Loucy (cell line): ENCODE measurements at regions not wholly inside any gene's neighbourhood (a gene's known extent, or its start where the extent isn't known, plus 50 kb on each side); places are given as distances from the start of the nearest gene placed in this dataset.

Experiments
- H2AFZ ChIP-seq: fragments of 200-600 bp; sonication (generic); 2 replicates; pipeline ENCODE4 v1.6.0; 2016; ENCODE audit warnings: antibody characterized with exemption, mild to moderate bottlenecking, low read length, moderate library complexity
- H3F3A ChIP-seq: fragments of 200-600 bp; 2 replicates; pipeline ENCODE4 v1.6.0; 2016; ENCODE audit warnings: antibody characterized with exemption, low read depth, mild to moderate bottlenecking
- H3K27me3 ChIP-seq: fragments of 200-600 bp; sonication (generic); 2 replicates; pipeline ENCODE4 v1.6.1; 2014; ENCODE audit warnings: low read length, mild to moderate bottlenecking; ENCODE audit not compliant: insufficient read depth, poor library complexity, severe bottlenecking
- H3K36me3 ChIP-seq: fragments of 200-600 bp; sonication (generic); 2 replicates; pipeline ENCODE4 v1.6.1; 2016; ENCODE audit warnings: low read length; ENCODE audit not compliant: insufficient read depth
- H3K4me1 ChIP-seq: fragments of 200-600 bp; sonication (generic); 2 replicates; pipeline ENCODE4 v1.5.1; 2014; ENCODE audit warnings: low read length, mild to moderate bottlenecking; ENCODE audit not compliant: insufficient read depth, poor library complexity, severe bottlenecking
- H3K4me2 ChIP-seq: fragments of 200-600 bp; sonication (generic); 2 replicates; pipeline ENCODE4 v1.6.0; 2014; ENCODE audit warnings: antibody characterized with exemption, low read length, low read depth, mild to moderate bottlenecking; ENCODE audit not compliant: poor library complexity, severe bottlenecking
- H3K4me3 ChIP-seq: fragments of 200-600 bp; sonication (generic); 2 replicates; pipeline ENCODE4 v1.5.1; 2014; ENCODE audit warnings: low read length, mild to moderate bottlenecking, mixed read lengths; ENCODE audit not compliant: poor library complexity, severe bottlenecking
- H3K79me2 ChIP-seq: fragments of 200-600 bp; sonication (generic); 2 replicates; pipeline ENCODE4 v1.6.1; 2014; ENCODE audit warnings: low read length; ENCODE audit not compliant: insufficient read depth
- H3K9ac ChIP-seq: fragments of 200-600 bp; sonication (generic); 2 replicates; pipeline ENCODE4 v1.6.0; 2014; ENCODE audit warnings: mild to moderate bottlenecking, low read depth, low read length, moderate library complexity; ENCODE audit not compliant: poor library complexity, severe bottlenecking
- H3K9me2 ChIP-seq: fragments of 200-600 bp; sonication (generic); replicated peaks from 2 replicates; pipeline ENCODE4 v1.6.1; 2016; ENCODE audit warnings: low read depth, low read length, mixed read lengths
- H3K9me3 ChIP-seq: fragments of 200-600 bp; sonication (generic); 2 replicates; pipeline ENCODE4 v1.6.1; 2014; ENCODE audit warnings: mild to moderate bottlenecking, antibody characterized with exemption, low read length, low read depth; ENCODE audit not compliant: insufficient read depth
- H4K20me1 ChIP-seq: fragments of 200-600 bp; sonication (generic); 2 replicates; pipeline ENCODE4 v1.6.0; 2014; ENCODE audit warnings: antibody characterized with exemption, low read length, mild to moderate bottlenecking; ENCODE audit not compliant: insufficient read depth, poor library complexity, severe bottlenecking
- CTCF ChIP-seq: fragments of 200-600 bp; sonication (generic); conservative IDR thresholded peaks from 2 replicates; pipeline ENCODE4 v1.5.1; 2014; ENCODE audit warnings: mild to moderate bottlenecking, antibody characterized with exemption, low read length
- EZH2phosphoT487 ChIP-seq: fragments of 200-600 bp; IDR thresholded peaks from 2 replicates; pipeline ENCODE4 v1.6.1; 2018; ENCODE audit warnings: antibody characterized with exemption, mild to moderate bottlenecking, moderate library complexity, borderline replicate concordance

DNA sequence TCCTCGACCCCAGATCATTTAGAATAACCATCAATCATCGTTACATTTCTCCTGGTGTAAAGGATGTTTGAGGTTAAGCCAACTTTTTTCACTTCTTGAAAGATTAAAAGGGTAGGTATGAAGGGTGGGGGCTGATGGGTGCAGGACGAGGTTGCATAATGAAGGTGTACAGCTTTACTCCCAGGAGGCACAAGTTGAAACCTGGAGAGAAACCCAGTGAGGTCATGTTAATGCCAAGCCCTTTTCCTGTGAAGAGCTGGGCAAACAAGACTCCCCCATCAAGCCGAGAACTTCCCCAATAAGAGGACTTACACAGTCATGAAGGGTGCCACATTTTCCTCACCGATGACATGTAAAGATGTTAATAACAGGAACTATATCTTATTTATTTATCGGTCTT lies 84.3 kb downstream of the FZD10 start:
- no peak overlapping the region for H3K4me2 ChIP-seq
- no peaks in the 10 kb centered on the region for H3F3A ChIP-seq
- TF ChIP-seq EZH2phosphoT487 (no peak), CTCF (no peak)
- no peaks in the 10 kb centered on the region for H3K27me3 ChIP-seq
- H3K4me1 ChIP-seq = no peaks in the 10 kb centered on the region
- H3K9me2 ChIP-seq = no peaks in the 10 kb centered on the region
- no peaks in the 10 kb centered on the region for H4K20me1 ChIP-seq
- H3K9me3 ChIP-seq = no peaks in the 10 kb centered on the region
- no peaks in the 10 kb centered on the region for H3K36me3 ChIP-seq
- no peak overlapping the region for H2AFZ ChIP-seq
- H3K79me2 ChIP-seq = no peaks in the 10 kb centered on the region
- no peak overlapping the region for H3K4me3 ChIP-seq
- no peak overlapping the region for H3K9ac ChIP-seq

- Histone ChIP-seq H3F3A (no peaks in the 10 kb centered on the region), H3K9me3 (no peaks in the 10 kb centered on the region), H3K79me2 (no peaks in the 10 kb centered on the region), H2AFZ (no peak overlapping the region), H3K9me2 (no peaks in the 10 kb centered on the region), H3K36me3 (no peaks in the 10 kb centered on the region), H3K4me2 (no peak overlapping the region), H3K27me3 (no peaks in the 10 kb centered on the region), H3K4me3 (no peak overlapping the region), H3K4me1 (no peaks in the 10 kb centered on the region), H3K9ac (no peak overlapping the region), H4K20me1 (no peaks in the 10 kb centered on the region)
- TF ChIP-seq CTCF = no peak
Observed at GRCh38 chr12:130247634-130248237, 85.5 kb downstream of the FZD10 start.

DNA sequence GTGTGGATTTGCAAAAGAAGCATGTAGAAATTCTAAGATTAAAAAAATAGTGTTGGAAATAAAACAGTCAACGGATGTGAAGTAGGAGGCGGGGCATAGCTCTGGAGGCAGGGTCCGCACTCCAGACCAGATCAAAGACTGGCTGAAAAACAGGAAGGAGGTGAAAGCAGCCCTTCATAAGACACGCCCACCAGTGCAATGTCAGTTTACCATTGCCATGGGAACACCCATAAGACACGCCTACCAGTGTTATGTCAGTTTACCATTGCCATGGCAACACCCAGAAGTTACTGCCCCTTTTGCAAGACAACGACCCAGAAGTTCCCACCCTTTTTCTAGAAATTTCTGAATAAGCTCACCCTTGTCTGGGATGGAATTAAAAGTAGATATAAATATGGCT lies 87.1 kb downstream of the FZD10 start:
- no peak overlapping the region for H3K4me3 ChIP-seq
- no peaks in the 10 kb centered on the region for H3K27me3 ChIP-seq
- H3K4me2 ChIP-seq = no peak overlapping the region
- H3K79me2 ChIP-seq = no peaks in the 10 kb centered on the region
- no peaks in the 10 kb centered on the region for H3K9me2 ChIP-seq
- H3K4me1 ChIP-seq = no peaks in the 10 kb centered on the region
- H3K36me3 ChIP-seq = no peaks in the 10 kb centered on the region
- no peaks in the 10 kb centered on the region for H3F3A ChIP-seq
- no peak for TF ChIP-seq CTCF
- TF ChIP-seq EZH2phosphoT487 = no peak
- H2AFZ ChIP-seq = no peak overlapping the region
- no peak overlapping the region for H3K9ac ChIP-seq
- H4K20me1 ChIP-seq = no peaks in the 10 kb centered on the region
- H3K9me3 ChIP-seq = no peaks in the 10 kb centered on the region
